Stomach smooth muscle (tissue), 2 donors: ENCODE measurements at regions not wholly inside any gene's neighbourhood (a gene's known extent, or its start where the extent isn't known, plus 50 kb on each side); places are given as distances from the start of the nearest gene placed in this dataset.

ENCODE experiments used
- H3K27ac ChIP-seq: one replicate; pipeline ENCODE4 v1.7.0; 2013; ENCODE audit warnings: mild to moderate bottlenecking, low read length, inconsistent platforms
- H3K27me3 ChIP-seq, 2 donors: one replicate each; pipeline ENCODE4 v1.7.0; 2013; ENCODE audit warnings: low read length in 2 of 2; ENCODE audit not compliant: insufficient read depth in 2 of 2, control insufficient read depth in 1 of 2
- H3K36me3 ChIP-seq, 2 donors: one replicate each; pipeline ENCODE4 v1.7.0; 2013; ENCODE audit warnings: low read length in 2 of 2; ENCODE audit not compliant: control insufficient read depth in 2 of 2, insufficient read depth in 2 of 2
- H3K4me1 ChIP-seq: one replicate; pipeline ENCODE4 v1.7.0; 2013; ENCODE audit warnings: low read length; ENCODE audit not compliant: control insufficient read depth, insufficient read depth
- H3K4me3 ChIP-seq, 2 donors: one replicate each; pipeline ENCODE4 v1.7.0; 2013; ENCODE audit warnings: low read length in 2 of 2
- H3K9ac ChIP-seq, 2 donors: one replicate each; pipeline ENCODE4 v1.7.0; 2013; ENCODE audit warnings: low read length in 2 of 2, mild to moderate bottlenecking in 1 of 2
- H3K9me3 ChIP-seq, 2 donors: one replicate each; pipeline ENCODE4 v1.7.0; 2013; ENCODE audit warnings: low read length in 2 of 2; ENCODE audit not compliant: control insufficient read depth in 2 of 2
- donor health status: healthy.
- donor health status: Pancreatic carcinoma.

- H3K27ac ChIP-seq, result no peak overlapping the region
- no peaks in the 10 kb centered on the region for H3K9me3 ChIP-seq
- no peaks in the 10 kb centered on the region for H3K4me1 ChIP-seq
- H3K9ac ChIP-seq, result no peak overlapping the region
- no peaks in the 10 kb centered on the region for H3K36me3 ChIP-seq
- no peak overlapping the region for H3K4me3 ChIP-seq
- H3K27me3 ChIP-seq, result no peaks in the 10 kb centered on the region
These were observed 431.9 kb downstream of the ELAVL2 start for GRCh38 chr9:23394189-23394588.

DNA sequence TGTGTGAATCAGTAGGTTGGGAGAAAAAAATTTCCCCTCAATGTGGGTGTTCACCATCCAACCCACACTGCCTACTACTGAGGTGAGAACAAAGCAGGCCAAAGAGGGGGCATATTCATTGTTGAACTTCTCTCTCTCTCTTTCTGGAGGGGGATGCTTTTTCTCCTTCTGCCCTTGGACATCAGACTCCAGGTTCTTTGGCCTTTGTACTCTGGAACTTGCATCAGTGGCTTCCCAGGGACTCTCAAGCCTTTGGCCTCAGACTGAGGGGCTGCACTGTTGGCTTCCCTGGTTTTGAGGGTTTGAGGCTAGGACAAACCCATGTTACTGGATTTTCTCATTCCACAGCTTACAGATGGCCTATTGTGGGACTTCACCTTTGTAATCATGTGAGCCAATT lies 417.2 kb downstream of the ELAVL2 start:
- Histone ChIP-seq H3K27ac (no peak overlapping the region), H3K9me3 (no peaks in the 10 kb centered on the region), H3K9ac (no peak overlapping the region), H3K36me3 (no peaks in the 10 kb centered on the region), H3K27me3 (no peaks in the 10 kb centered on the region), H3K4me1 (no peaks in the 10 kb centered on the region), H3K4me3 (no peak overlapping the region)

- H3K4me1 ChIP-seq, result no peaks in the 10 kb centered on the region
- H3K36me3 ChIP-seq, result no peaks in the 10 kb centered on the region
- no peak overlapping the region for H3K9ac ChIP-seq
- no peak overlapping the region for H3K27ac ChIP-seq
- no peak overlapping the region for H3K4me3 ChIP-seq
- H3K9me3 ChIP-seq, result no peaks in the 10 kb centered on the region
- H3K27me3 ChIP-seq, result no peaks in the 10 kb centered on the region
These were observed 414.0 kb downstream of the ELAVL2 start for GRCh38 chr9:23412046-23412445.

DNA sequence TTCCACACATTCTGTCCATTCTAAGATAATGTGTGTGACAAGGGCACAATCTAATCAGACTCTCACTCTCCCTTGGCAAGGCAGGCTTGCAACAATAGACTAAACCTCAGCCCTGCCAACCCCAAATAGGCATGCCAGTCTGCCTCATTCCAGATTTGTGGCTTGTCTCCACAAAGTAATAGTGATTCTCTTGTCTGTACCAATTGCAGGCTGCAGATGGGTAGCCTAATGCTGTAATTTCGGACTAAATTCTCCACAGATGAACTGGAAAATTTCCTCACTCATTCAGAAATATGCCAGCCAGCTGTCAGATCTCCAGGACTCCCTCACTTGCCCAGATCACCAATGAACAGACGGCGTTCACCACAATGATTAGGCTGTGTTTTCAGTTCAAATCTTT lies 413.6 kb downstream of the ELAVL2 start:
- Histone ChIP-seq H3K27me3 (no peaks in the 10 kb centered on the region), H3K9ac (no peak overlapping the region), H3K9me3 (no peaks in the 10 kb centered on the region)

DNA sequence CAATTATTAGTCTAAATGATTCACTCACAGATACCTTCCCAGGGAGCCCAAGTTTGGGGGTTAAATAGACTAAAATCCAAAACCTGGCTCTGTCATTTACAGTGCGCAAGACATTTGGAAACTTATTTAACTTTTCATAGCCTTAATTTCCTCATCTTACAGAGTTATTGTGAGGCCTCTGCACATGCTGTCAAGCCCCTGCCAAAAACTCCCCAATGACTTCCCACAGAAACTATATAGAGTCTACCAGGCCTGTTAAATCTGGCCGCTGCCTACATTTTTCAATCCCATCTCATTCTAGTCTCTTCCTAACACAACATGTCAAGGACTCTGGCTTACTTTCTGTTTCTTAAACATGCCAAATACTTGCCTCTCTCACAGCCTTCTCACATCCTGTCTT lies 412.5 kb downstream of the ELAVL2 start:
- H3K27ac ChIP-seq, result no peak overlapping the region
- no peaks in the 10 kb centered on the region for H3K9me3 ChIP-seq
- H3K9ac ChIP-seq, result no peak overlapping the region
- H3K27me3 ChIP-seq, result no peaks in the 10 kb centered on the region
- no peaks in the 10 kb centered on the region for H3K36me3 ChIP-seq
- H3K4me1 ChIP-seq, result no peaks in the 10 kb centered on the region
- no peak overlapping the region for H3K4me3 ChIP-seq

More for the DNA sequence above, 413.6 kb downstream of the ELAVL2 start:
- H3K4me1 ChIP-seq, result no peaks in the 10 kb centered on the region
- H3K27ac ChIP-seq, result no peak overlapping the region
- H3K4me3 ChIP-seq, result no peak overlapping the region
- H3K36me3 ChIP-seq, result no peaks in the 10 kb centered on the region

- Histone ChIP-seq H3K4me3 (no peak overlapping the region), H3K4me1 (no peaks in the 10 kb centered on the region), H3K27me3 (no peaks in the 10 kb centered on the region), H3K36me3 (no peaks in the 10 kb centered on the region), H3K27ac (no peak overlapping the region), H3K9ac (no peak overlapping the region), H3K9me3 (no peaks in the 10 kb centered on the region)
These were observed 402.0 kb downstream of the ELAVL2 start for GRCh38 chr9:23423999-23424398.

DNA sequence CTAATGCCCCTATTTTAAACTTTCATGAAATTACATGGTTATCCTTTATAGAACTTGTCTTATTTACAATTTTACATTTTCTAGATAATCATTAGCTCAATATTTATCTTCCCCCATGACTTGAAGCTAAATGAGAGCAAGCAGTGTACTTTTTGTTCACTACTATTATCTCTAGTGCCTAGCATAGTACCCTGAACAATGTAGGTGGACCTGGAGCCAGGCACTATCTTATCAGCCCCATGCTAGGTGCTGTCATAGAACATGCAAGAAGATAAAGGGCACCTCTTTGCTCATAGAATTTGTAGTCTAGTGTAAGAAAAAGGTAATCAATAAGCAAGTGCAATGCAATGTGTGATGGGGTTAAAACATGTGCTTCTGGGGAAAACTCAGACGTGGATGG lies 399.9 kb downstream of the ELAVL2 start:
- H3K4me1 ChIP-seq, result no peaks in the 10 kb centered on the region
- H3K9ac ChIP-seq, result no peak overlapping the region
- H3K36me3 ChIP-seq, result no peaks in the 10 kb centered on the region
- H3K9me3 ChIP-seq, result no peaks in the 10 kb centered on the region
- H3K27ac ChIP-seq, result no peak overlapping the region
- H3K4me3 ChIP-seq, result no peak overlapping the region
- H3K27me3 ChIP-seq, result no peaks in the 10 kb centered on the region

- no peaks in the 10 kb centered on the region for H3K4me1 ChIP-seq
- H3K4me3 ChIP-seq, result no peak overlapping the region
- no peak overlapping the region for H3K9ac ChIP-seq
- no peaks in the 10 kb centered on the region for H3K9me3 ChIP-seq
- no peaks in the 10 kb centered on the region for H3K27me3 ChIP-seq
- H3K27ac ChIP-seq, result no peak overlapping the region
- H3K36me3 ChIP-seq, result no peaks in the 10 kb centered on the region
These were observed 394.6 kb downstream of the ELAVL2 start for GRCh38 chr9:23431459-23431858.

- no peaks in the 10 kb centered on the region for H3K36me3 ChIP-seq
- no peaks in the 10 kb centered on the region for H3K9me3 ChIP-seq
- no peak overlapping the region for H3K27ac ChIP-seq
- no peak overlapping the region for H3K4me3 ChIP-seq
- no peak overlapping the region for H3K9ac ChIP-seq
- H3K27me3 ChIP-seq, result no peaks in the 10 kb centered on the region
- no peaks in the 10 kb centered on the region for H3K4me1 ChIP-seq
These were observed 391.4 kb downstream of the ELAVL2 start for GRCh38 chr9:23434654-23435053.

DNA sequence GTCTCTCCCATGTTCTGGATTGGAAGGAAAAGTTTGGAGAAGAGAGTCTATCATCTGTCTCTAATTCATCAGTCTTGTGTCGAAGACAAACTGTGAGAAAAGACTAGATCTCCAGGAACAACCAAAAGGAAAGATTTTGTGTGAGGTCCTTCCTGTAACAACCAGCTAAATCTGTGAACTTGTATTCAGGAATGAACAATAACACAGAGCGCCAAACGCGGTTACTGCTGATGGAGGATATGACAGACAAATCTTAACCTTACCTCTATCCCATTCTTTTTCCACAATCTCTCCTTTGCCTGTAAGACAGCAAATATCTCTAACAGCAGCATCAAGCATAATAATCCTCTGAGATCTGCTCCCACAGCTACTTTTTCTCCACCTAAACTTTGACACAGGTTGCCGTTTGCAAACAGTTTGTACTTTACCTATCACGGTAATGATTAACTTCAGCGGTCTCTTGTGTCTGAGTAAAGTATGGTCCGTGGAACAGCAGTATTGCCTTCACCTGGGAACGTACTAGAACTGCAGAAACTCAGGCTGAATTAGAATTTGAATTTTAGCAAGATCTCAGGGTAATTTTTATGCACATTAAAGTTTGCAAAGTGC lies 387.6 kb downstream of the ELAVL2 start:
- no peaks in the 10 kb centered on the region for H3K27me3 ChIP-seq
- no peak overlapping the region for H3K4me3 ChIP-seq
- H3K9ac ChIP-seq, result no peak overlapping the region

DNA sequence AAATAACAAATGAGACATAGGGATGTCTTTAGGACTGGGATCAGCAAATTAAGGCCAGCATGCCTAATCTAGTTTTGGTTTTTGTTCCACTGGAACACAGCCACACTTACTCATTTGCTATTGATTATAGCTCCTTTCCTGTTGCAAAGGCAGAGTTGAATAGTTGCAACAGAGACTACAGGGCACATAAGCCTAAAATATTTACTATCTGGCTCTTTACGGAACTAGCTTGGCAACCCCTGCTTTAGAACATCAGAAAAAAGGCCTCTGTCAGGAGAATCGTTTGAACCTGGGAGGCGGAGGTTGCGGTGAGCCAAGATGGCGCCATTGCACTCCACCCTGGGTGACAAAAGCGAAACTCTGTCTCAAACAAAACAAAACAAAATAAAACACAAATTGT lies 384.8 kb downstream of the ELAVL2 start:
- Histone ChIP-seq H3K4me1 (no peaks in the 10 kb centered on the region), H3K36me3 (no peaks in the 10 kb centered on the region), H3K27ac (no peak overlapping the region)

More for the DNA sequence above, 387.6 kb downstream of the ELAVL2 start:
- H3K27ac ChIP-seq, result no peak overlapping the region
- no peaks in the 10 kb centered on the region for H3K4me1 ChIP-seq
- H3K9me3 ChIP-seq, result no peaks in the 10 kb centered on the region
- H3K36me3 ChIP-seq, result no peaks in the 10 kb centered on the region

More for the DNA sequence above, 384.8 kb downstream of the ELAVL2 start:
- H3K27me3 ChIP-seq, result no peaks in the 10 kb centered on the region
- no peak overlapping the region for H3K9ac ChIP-seq
- no peak overlapping the region for H3K4me3 ChIP-seq
- H3K9me3 ChIP-seq, result no peaks in the 10 kb centered on the region
